ENCODE measurements at regions not wholly inside any gene's neighbourhood (a gene's known extent, or its start where the extent isn't known, plus 50 kb on each side); places are given as distances from the start of the nearest gene placed in this dataset.

GRCh38 chr13:103514188-103514587, 448.0 kb upstream of the SLC10A2 start:
- Histone ChIP-seq H3K4me1 (no peaks in the 10 kb centered on the region), H3K27me3 (no peaks in the 10 kb centered on the region), H3K27ac (no peak overlapping the region), H3K9me3 (no peaks in the 10 kb centered on the region), H3K4me3 (replicated peaks in 1 of 3) (no peak overlapping the region), H3K36me3 (no peaks in the 10 kb centered on the region)
- TF ChIP-seq POLR2A (IDR thresholded peaks at IDR 0.05) (no peak), CTCF (IDR thresholded peaks at IDR 0.05) (no peak)
- intact Hi-C loops (cut with DNase I) = no loop called here
- no peak for DNase-seq
- 91 to 95% methylated on average over 1 of the region's 1 CpG for WGBS, 2 donors

DNA sequence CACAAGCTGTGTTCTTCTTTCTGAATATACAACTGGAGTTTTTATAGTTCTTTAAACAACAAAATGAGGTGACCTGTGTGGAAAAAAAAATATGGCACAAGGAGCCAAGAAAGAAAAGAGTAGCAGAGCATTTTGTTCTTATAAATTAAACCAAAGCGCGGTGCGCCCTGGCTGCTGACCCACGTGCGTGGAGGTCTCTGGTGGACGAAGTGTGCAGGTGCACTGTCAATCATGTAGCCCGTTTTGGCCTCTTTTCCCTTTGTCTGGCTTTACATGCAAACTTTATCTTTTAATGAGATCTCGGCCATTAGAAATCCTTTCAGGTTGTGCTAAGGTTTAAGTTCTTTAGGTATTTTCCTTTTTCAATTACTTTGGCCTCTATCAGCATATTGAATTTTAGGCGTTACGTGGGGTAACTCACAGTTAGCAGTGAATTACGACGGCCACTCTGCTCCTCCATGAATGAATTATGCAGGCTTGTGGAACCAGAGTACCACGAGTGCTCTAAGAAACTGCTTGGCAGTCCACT, 443.9 kb upstream of the SLC10A2 start:
- no peaks in the 10 kb centered on the region for H3K27me3 ChIP-seq
- no peak for TF ChIP-seq POLR2A (IDR thresholded peaks at IDR 0.05)
- TF ChIP-seq CTCF (IDR thresholded peaks at IDR 0.05) = peak in 1 of 6 experiments; percentile 21
- no peak overlapping the region for H3K4me3 ChIP-seq (replicated peaks in 1 of 3)
- H3K36me3 ChIP-seq = no peaks in the 10 kb centered on the region
- no peaks in the 10 kb centered on the region for H3K9me3 ChIP-seq
- intact Hi-C loops (cut with DNase I) = no loop called here
- DNase-seq = peak; percentile 4 to 8
- no peaks in the 10 kb centered on the region for H3K4me1 ChIP-seq
- no peak overlapping the region for H3K27ac ChIP-seq
- WGBS, 2 donors = 51 to 61% methylated on average over 13 of the region's 13 CpGs

GRCh38 chr13:103497404-103497803, 431.2 kb upstream of the SLC10A2 start:
- intact Hi-C loops (cut with DNase I) = no loop called here
- no peak overlapping the region for H3K4me3 ChIP-seq (replicated peaks in 1 of 3)
- H3K4me1 ChIP-seq = no peaks in the 10 kb centered on the region
- 90 to 94% methylated on average over 1 of the region's 1 CpG for WGBS, 2 donors
- H3K36me3 ChIP-seq = no peaks in the 10 kb centered on the region
- no peaks in the 10 kb centered on the region for H3K9me3 ChIP-seq
- TF ChIP-seq CTCF (IDR thresholded peaks at IDR 0.05) = no peak
- no peak for TF ChIP-seq POLR2A (IDR thresholded peaks at IDR 0.05)
- no peak overlapping the region for H3K27ac ChIP-seq
- no peaks in the 10 kb centered on the region for H3K27me3 ChIP-seq
- DNase-seq = no peak

DNA sequence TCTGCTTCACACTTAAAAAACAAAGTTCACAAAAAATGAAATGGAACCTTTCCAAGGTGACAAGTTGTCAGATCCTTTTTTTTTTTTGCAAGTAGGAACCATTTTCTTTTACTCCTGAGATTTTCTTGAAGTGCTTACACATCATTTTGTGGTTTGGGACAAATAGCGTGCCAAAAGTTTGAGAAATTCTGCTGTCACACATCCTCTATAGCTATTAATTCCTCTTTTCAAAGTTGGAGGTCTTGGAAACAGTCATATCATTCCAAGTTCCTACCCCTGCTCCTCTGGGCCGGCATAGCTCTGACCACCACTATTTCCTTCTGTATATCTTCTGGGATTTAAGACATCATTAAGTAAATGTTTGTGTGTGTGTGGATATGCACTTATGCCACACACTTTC, 421.6 kb upstream of the SLC10A2 start:
- intact Hi-C loops (cut with DNase I) = no loop called here
- 69 to 70% methylated on average over 2 of the region's 2 CpGs for WGBS, 2 donors
- Histone ChIP-seq H3K9me3 (no peaks in the 10 kb centered on the region), H3K4me1 (no peaks in the 10 kb centered on the region), H3K36me3 (no peaks in the 10 kb centered on the region), H3K4me3 (replicated peaks in 1 of 3) (no peak overlapping the region), H3K27ac (no peak overlapping the region), H3K27me3 (no peaks in the 10 kb centered on the region)
- DNase-seq = no peak
- TF ChIP-seq CTCF (IDR thresholded peaks at IDR 0.05) (no peak), POLR2A (IDR thresholded peaks at IDR 0.05) (no peak)

- 94 to 95% methylated on average over 1 of the region's 1 CpG for whole genome bisulfite sequencing, 2 donors
- H3K27ac ChIP-seq = no peak overlapping the region
- H3K4me1 ChIP-seq = no peaks in the 10 kb centered on the region
- no peaks in the 10 kb centered on the region for H3K27me3 ChIP-seq
- no peak for DNase-seq
- intact Hi-C loops (cut with DNase I) = no loop called here
- H3K9me3 ChIP-seq = no peaks in the 10 kb centered on the region
- no peak overlapping the region for H3K4me3 ChIP-seq (replicated peaks in 1 of 3)
- no peak for TF ChIP-seq POLR2A (IDR thresholded peaks at IDR 0.05)
- H3K36me3 ChIP-seq = no peaks in the 10 kb centered on the region
Observed at GRCh38 chr13:103473081-103473480, 406.9 kb upstream of the SLC10A2 start.

- Histone ChIP-seq H3K4me1 (no peaks in the 10 kb centered on the region), H3K27ac (no peak overlapping the region), H3K9me3 (no peaks in the 10 kb centered on the region), H3K36me3 (no peaks in the 10 kb centered on the region), H3K4me3 (replicated peaks in 1 of 3) (no peak overlapping the region), H3K27me3 (no peaks in the 10 kb centered on the region)
- intact Hi-C loops (cut with DNase I) = no loop called here
- 67 to 74% methylated on average over 4 of the region's 4 CpGs for WGBS, 2 donors
- TF ChIP-seq POLR2A (IDR thresholded peaks at IDR 0.05) = no peak
- no peak for TF ChIP-seq CTCF (IDR thresholded peaks at IDR 0.05)
- no peak for DNase-seq
Observed at GRCh38 chr13:103471896-103472295, 405.7 kb upstream of the SLC10A2 start.

Measured in thyroid gland (tissue), 4 donors.